Osteoblast (primary cell): ENCODE measurements at regions not wholly inside any gene's neighbourhood (a gene's known extent, or its start where the extent isn't known, plus 50 kb on each side); places are given as distances from the start of the nearest gene placed in this dataset.

Experiments
- DNase-seq: peaks from one replicate; pipeline ENCODE4 v3.0.0; 2011; ENCODE audit warnings: low spot score, mixed read lengths; ENCODE audit not compliant: insufficient read length; ENCODE audit errors: missing footprints
- H2AFZ ChIP-seq: 2 replicates; pipeline ENCODE4 v1.6.0; 2011; ENCODE audit warnings: mild to moderate bottlenecking, low read length
- H3K27ac ChIP-seq: 2 replicates; pipeline ENCODE4 v1.5.1; 2011; ENCODE audit warnings: mild to moderate bottlenecking, low read depth, low read length, moderate library complexity
- H3K27me3 ChIP-seq: 2 replicates; pipeline ENCODE4 v1.6.0; 2012; ENCODE audit warnings: mild to moderate bottlenecking, control low read depth, inconsistent platforms, low read length, moderate library complexity; ENCODE audit not compliant: insufficient read depth
- H3K36me3 ChIP-seq: 2 replicates; pipeline ENCODE4 v1.5.1; 2011; ENCODE audit warnings: mild to moderate bottlenecking, low read length, control low read depth, moderate library complexity; ENCODE audit not compliant: insufficient read depth
- H3K4me1 ChIP-seq: 2 replicates; pipeline ENCODE4 v1.5.1; 2011; ENCODE audit warnings: mild to moderate bottlenecking, low read length, control low read depth, moderate library complexity; ENCODE audit not compliant: insufficient read depth
- H3K4me2 ChIP-seq: 2 replicates; pipeline ENCODE4 v1.6.0; 2011; ENCODE audit warnings: mild to moderate bottlenecking, low read length; ENCODE audit not compliant: insufficient read depth
- H3K4me3 ChIP-seq: fragments of 200-600 bp; sonication (generic); 3 replicates; pipeline ENCODE4 v1.5.1; 2012; ENCODE audit warnings: mild to moderate bottlenecking, low read length, inconsistent platforms; ENCODE audit not compliant: insufficient read depth
- H3K79me2 ChIP-seq: 2 replicates; pipeline ENCODE4 v1.6.0; 2012; ENCODE audit warnings: mild to moderate bottlenecking, low read length, control low read depth, inconsistent platforms; ENCODE audit not compliant: insufficient read depth
- H3K9me3 ChIP-seq: 2 replicates; pipeline ENCODE4 v1.5.1; 2011; ENCODE audit warnings: low read depth, low read length, control low read depth
- H4K20me1 ChIP-seq: 2 replicates; pipeline ENCODE4 v1.6.0; 2012; ENCODE audit warnings: mild to moderate bottlenecking, low read length, control low read depth; ENCODE audit not compliant: insufficient read depth
- CTCF ChIP-seq: IDR thresholded peaks from 2 replicates; pipeline ENCODE4 v1.5.1; 2011; ENCODE audit warnings: mild to moderate bottlenecking, low read depth, low read length, moderate library complexity; ENCODE audit errors: extremely low read depth

DNA sequence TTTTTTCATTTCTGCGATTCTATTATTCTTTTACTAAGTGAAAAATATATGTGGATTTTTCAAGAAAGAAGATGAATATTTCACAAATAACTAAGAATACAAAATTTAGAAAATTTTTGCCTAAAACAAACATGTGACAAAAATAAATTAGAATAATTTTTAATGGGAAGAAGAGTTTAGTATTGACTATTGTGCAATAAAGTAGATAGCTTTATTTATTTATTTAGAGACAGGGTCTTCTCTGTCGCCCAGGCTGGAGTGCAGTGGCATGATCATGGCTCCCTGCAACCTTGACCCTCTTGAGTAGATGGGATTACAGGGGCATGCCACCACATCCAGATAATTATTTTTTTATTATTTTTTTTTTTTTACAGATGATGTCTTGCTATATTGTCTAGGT is 95.3 kb upstream of the PAQR3 start:
- Histone ChIP-seq H3K4me3 (no peak overlapping the region), H3K9me3 (no peaks in the 10 kb centered on the region), H3K4me1 (no peaks in the 10 kb centered on the region), H4K20me1 (no peaks in the 10 kb centered on the region), H3K27me3 (no peaks in the 10 kb centered on the region), H3K4me2 (no peak overlapping the region), H3K27ac (no peak overlapping the region), H3K36me3 (no peaks in the 10 kb centered on the region), H3K79me2 (no peaks in the 10 kb centered on the region), H2AFZ (no peak overlapping the region)
- DNase-seq = no peak
- no peak for TF ChIP-seq CTCF

GRCh38 chr4:79030973-79031372 is 91.7 kb upstream of the PAQR3 start:
- H3K79me2 ChIP-seq = no peaks in the 10 kb centered on the region
- H3K36me3 ChIP-seq = no peaks in the 10 kb centered on the region
- H4K20me1 ChIP-seq = no peaks in the 10 kb centered on the region
- H3K27ac ChIP-seq = no peak overlapping the region
- H3K4me3 ChIP-seq = no peak overlapping the region
- H3K27me3 ChIP-seq = no peaks in the 10 kb centered on the region
- no peaks in the 10 kb centered on the region for H3K4me1 ChIP-seq
- TF ChIP-seq CTCF = no peak
- DNase-seq = no peak
- H3K4me2 ChIP-seq = no peak overlapping the region
- no peak overlapping the region for H2AFZ ChIP-seq
- no peaks in the 10 kb centered on the region for H3K9me3 ChIP-seq

GRCh38 chr4:79027656-79028055 is 88.4 kb upstream of the PAQR3 start:
- Histone ChIP-seq H3K9me3 (no peaks in the 10 kb centered on the region), H3K4me3 (no peak overlapping the region), H3K4me1 (no peaks in the 10 kb centered on the region), H3K27ac (no peak overlapping the region), H4K20me1 (no peaks in the 10 kb centered on the region), H3K36me3 (no peaks in the 10 kb centered on the region), H3K79me2 (no peaks in the 10 kb centered on the region), H3K27me3 (no peaks in the 10 kb centered on the region), H3K4me2 (no peak overlapping the region), H2AFZ (no peak overlapping the region)
- TF ChIP-seq CTCF = no peak
- DNase-seq = no peak

- Histone ChIP-seq H3K27ac (no peak overlapping the region), H3K9me3 (no peaks in the 10 kb centered on the region), H4K20me1 (no peaks in the 10 kb centered on the region), H3K4me3 (no peak overlapping the region), H3K4me2 (no peak overlapping the region), H3K36me3 (no peaks in the 10 kb centered on the region), H3K4me1 (no peaks in the 10 kb centered on the region), H3K79me2 (no peaks in the 10 kb centered on the region), H2AFZ (no peak overlapping the region), H3K27me3 (no peaks in the 10 kb centered on the region)
- no peak for DNase-seq
- TF ChIP-seq CTCF = no peak
These were observed 85.9 kb upstream of the PAQR3 start for GRCh38 chr4:79025170-79025569.
